GM13976 (cell line): ENCODE measurements at regions not wholly inside any gene's neighbourhood (a gene's known extent, or its start where the extent isn't known, plus 50 kb on each side); places are given as distances from the start of the nearest gene placed in this dataset.
A peak's percentile ranks its signal among the peaks of the same experiment; 100 is the strongest.

Source experiments
- DNase-seq: peaks from one replicate; pipeline ENCODE4 v3.0.0; 2012; ENCODE audit warnings: low spot score
- CTCF ChIP-seq: IDR thresholded peaks from 2 replicates; pipeline ENCODE4 v1.5.1; 2012; ENCODE audit warnings: borderline replicate concordance, mild to moderate bottlenecking; ENCODE audit not compliant: insufficient read depth; ENCODE audit errors: extremely low read depth, missing control alignments, control extremely low read depth
- in situ Hi-C: fragments of 300-500 bp; cut with MboI; formaldehyde crosslinking; loops from one replicate; pipeline ENCODE4 v1.12.0; 2022; ENCODE audit warnings: low sequenced_read_pairs, mixed read lengths, inconsistent platforms; ENCODE audit not compliant: unreplicated experiment

GRCh38 chr5:106121972-106122605 lies 1548.6 kb downstream of the EFNA5 start:
- TF ChIP-seq CTCF = peak; percentile 87
- peak; percentile 39 for DNase-seq
- in situ Hi-C loops = no loop called here

- no peak for DNase-seq
- TF ChIP-seq CTCF = no peak
- in situ Hi-C loops = no loop called here
These were observed 1554.1 kb downstream of the EFNA5 start for GRCh38 chr5:106116682-106117081.

GRCh38 chr5:106113922-106114321 lies 1556.8 kb downstream of the EFNA5 start:
- TF ChIP-seq CTCF = no peak
- DNase-seq = no peak
- in situ Hi-C loops = no loop called here

- in situ Hi-C loops = no loop called here
- TF ChIP-seq CTCF = no peak
- DNase-seq = no peak
These were observed 1564.4 kb downstream of the EFNA5 start for GRCh38 chr5:106106384-106106783.

GRCh38 chr5:106097340-106097739 lies 1573.4 kb downstream of the EFNA5 start:
- no peak for TF ChIP-seq CTCF
- no peak for DNase-seq
- in situ Hi-C loops = no loop called here

- no peak for DNase-seq
- no peak for TF ChIP-seq CTCF
- in situ Hi-C loops = no loop called here
These were observed 1575.9 kb downstream of the EFNA5 start for GRCh38 chr5:106094839-106095238.
